Activated CD8-positive, alpha-beta memory T cell treated with anti-CD3 and anti-CD28 coated beads for 24 hours (primary cell): ENCODE measurements at regions not wholly inside any gene's neighbourhood (a gene's known extent, or its start where the extent isn't known, plus 50 kb on each side); places are given as distances from the start of the nearest gene placed in this dataset.

Source experiments
- DNase-seq: peaks from one replicate; pipeline ENCODE4 v3.0.0-alpha.2; 2020

GRCh38 chr3:87175732-87176131 is 51.4 kb upstream of the CHMP2B start:
- no peak for DNase-seq

GRCh38 chr3:87173776-87174175 is 53.3 kb upstream of the CHMP2B start:
- no peak for DNase-seq

- DNase-seq = no peak
Measured at GRCh38 chr3:87173071-87173470, 54.0 kb upstream of the CHMP2B start.

- no peak for DNase-seq
Measured at GRCh38 chr3:87167628-87168456, 59.3 kb upstream of the CHMP2B start.

- no peak for DNase-seq
Measured at GRCh38 chr3:87164245-87164644, 62.9 kb upstream of the CHMP2B start.

DNA sequence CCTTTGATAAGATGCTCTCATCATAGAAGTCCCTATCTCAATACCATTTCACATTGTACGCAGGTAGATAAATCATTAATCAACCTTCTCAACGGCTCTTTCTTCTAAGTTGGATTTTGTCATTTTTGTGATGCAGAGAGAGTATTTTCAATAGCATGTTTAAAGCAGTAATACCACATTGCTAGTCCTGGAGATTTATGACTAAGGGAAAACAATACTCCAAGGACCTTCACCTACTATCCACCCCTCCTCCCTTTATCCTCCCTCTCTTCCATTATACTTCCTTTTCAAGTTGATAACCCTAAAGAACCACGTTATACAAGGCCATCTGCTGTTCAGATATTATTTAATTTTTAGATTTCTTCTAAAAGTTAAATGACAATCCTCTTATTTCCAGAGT is 65.3 kb upstream of the CHMP2B start:
- DNase-seq = no peak

DNA sequence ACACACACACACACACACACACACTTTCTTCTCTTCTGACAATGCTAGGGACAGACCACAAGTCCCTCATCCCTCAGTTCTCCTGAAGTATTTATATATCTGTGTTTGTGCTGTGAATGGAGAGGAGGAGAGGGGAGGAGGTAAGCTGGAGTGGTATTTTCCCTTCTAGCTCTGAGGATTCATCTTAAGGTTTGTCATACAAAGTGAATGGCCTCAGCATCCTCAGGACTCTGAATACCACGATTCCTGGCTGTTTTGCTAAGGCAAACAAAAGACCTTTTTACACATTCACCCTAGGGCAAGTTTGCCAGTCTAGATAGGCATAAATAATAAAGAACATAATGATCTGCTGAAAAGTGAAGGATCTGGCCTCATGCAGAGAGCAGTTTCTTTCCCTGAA is 65.7 kb upstream of the CHMP2B start:
- no peak for DNase-seq

DNA sequence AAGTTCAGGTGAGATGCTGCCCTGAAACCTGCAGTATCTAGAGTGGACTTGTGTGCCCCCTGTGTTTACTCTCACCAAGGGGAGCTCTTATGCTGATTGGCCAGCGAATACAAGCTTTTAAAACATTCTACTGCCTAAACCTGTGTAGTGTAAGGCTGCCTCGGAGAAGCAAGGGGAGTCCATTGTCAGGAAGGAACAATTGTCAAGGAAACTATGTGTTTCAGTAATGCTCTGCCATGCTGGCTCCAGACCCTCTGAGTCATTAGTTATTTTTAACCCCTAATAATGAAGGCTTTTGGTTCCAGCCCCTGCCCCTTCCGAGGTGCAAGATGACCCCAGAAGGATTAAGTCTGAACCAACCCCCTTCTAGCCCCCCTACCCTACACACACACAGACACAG is 66.1 kb upstream of the CHMP2B start:
- DNase-seq = no peak

- no peak for DNase-seq
Measured at GRCh38 chr3:87158823-87159222, 68.3 kb upstream of the CHMP2B start.

DNA sequence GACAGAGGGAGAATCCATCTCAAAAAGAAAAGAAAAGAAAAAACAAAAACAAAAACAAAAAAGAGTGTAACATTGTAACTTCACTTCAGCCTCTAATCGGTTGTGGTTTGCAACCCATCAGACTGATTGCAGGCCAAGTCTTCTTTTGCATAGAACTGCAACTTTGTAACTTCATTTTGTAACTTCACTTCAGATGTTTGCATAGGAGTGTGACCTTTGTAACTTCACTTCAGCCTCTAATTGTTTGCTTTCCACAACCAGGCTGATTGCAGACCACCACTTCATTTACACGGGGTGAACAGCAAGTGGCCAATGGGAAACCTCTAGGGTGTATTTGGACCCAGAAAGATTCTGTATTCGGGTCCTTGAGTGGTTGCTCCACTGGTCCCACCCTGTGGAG is 79.1 kb upstream of the CHMP2B start:
- DNase-seq = no peak

- DNase-seq = no peak
Measured at GRCh38 chr3:87147562-87147961, 79.5 kb upstream of the CHMP2B start.

GRCh38 chr3:87145553-87145952 is 81.6 kb upstream of the CHMP2B start:
- no peak for DNase-seq

DNA sequence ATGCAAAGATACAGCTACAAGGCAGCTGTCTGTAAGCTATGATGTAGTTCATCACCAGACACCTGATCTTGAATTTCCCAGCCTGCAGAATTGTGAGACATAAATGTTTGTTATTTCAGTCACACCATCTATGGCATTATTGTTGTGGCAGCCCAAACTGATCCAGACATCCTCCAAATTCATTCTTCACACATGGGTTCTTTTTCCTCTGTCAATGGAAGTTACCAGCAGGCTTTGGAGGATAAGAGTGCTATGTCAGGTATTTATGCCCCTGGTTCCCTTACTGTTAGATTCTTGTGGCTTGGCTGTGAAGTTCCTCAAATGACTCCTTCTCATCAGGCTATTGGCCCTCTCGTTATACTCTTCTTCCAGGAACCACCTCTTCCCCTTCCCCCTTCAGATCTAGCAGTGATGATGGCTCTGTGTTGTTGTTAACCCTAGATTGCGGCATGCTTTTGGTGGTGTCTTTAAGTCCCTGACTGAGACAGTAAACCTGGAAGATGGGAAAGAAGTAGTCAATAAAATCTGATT is 91.0 kb upstream of the CHMP2B start:
- no peak for DNase-seq

DNA sequence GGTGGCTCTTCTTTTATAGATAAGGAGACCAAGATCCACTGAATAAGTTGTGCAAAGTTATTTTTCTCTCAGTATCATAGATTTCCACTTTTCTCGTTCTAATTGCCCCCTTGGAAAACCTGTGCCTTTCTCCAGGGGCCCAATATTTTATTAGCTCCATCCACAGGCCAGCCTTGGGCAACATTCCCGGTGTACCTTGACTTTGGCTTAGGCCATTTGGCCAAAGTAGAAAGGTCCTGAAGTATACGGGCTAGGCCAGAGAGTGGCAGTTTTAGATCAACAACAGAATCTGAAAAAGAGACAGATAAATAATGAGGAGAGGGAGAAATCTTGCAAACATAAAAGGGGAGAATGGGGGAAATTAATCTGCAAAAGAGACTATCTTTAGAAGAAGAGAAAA is 91.7 kb upstream of the CHMP2B start:
- DNase-seq = no peak

DNA sequence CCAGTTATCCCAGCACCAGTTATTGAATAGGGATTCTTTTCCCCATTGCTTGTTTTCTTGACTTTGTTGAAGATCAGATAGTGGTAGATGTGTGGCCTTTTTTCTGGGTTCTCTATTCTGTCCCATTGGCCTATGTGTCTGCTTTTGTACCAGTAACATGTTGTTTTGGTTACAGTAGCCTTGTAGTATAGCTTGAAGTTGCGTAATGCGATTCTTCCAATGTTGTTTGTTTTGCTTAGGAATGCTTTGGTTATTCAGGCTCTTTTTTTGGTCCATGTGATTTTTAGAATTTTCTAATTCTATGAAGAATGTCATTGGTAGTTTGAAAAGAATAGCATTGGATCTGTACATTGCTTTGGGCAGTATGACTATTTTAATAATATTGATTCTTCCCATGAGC is 94.3 kb upstream of the CHMP2B start:
- DNase-seq = no peak

DNA sequence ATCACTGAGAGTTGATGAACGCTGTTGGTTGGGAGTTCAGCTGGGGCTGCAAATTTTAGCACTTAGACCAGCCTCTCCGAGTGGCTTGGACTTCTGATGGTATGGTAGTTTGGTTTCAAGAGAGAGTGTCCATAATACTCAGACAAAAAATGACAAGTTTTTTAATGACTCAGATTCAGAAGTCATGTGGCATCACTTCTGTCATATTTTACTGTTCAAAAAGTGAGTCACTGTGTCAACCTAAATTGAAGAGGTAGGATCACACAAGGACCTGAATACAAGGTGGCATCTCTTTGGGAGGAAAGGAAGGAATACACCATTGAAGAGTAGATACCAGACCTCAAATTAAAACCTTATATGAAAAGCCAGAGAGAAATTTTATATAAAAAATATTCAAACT is 99.1 kb upstream of the CHMP2B start:
- DNase-seq = no peak

DNA sequence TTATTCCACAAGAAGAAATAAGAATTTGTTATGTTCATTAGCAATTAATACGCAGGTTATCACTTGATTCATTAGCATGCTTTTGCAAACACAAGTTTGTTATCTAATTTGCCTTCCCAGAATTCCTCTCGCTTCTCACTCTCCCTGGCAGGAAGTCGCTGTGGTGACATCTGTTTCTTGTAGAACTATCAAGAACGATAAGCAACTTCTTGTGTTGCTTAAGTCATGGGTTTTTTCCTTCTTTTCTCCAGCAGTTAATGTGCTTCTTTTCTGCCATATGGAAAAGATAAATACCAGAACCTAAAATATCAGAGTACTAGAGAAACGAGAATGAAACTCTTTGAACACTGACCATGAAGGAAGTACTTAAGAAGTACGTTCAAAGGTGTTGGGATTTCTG is 99.8 kb upstream of the CHMP2B start:
- DNase-seq = no peak

DNA sequence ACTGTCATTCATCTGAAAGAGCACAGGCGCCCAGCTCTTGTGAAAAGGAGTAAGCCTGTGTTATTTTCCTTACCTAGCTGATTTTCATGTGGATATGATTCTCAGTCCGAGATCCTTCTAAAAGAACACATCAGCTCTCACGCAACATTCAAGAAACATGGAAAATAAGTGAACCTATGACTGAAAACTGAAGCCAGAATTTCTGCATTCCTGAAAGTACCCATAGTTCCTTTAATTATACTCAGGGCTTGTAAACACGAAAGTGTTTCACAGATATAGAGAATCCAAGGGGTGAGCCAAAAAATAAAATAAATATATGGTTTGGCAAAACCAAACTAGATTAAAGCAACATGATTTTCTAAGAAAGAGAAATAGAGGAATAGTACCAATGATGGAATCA is 100.8 kb upstream of the CHMP2B start:
- no peak for DNase-seq

GRCh38 chr3:87125116-87125515 is 102.0 kb upstream of the CHMP2B start:
- no peak for DNase-seq

DNA sequence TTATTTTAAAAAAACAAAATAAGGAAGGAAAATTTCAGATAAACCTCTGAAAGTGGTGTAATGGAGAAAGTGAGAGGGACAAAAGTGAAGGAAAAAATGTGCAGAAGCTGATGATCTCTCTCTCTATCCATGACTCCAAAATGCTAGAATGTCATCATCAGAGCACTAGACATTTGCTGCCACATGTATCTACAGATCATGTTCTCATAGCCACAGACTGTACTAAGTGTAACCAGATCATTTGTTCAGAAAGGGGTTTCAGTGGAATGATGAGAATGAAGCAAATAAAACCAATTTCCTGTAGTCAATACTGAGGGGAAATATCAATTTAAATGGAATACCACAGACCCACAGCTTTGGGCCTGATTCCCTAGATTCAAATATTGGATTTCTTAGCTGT is 104.3 kb upstream of the CHMP2B start:
- DNase-seq = no peak

- no peak for DNase-seq
Measured at GRCh38 chr3:87121856-87122255, 105.3 kb upstream of the CHMP2B start.

- DNase-seq = no peak
Measured at GRCh38 chr3:87120881-87121280, 106.2 kb upstream of the CHMP2B start.

DNA sequence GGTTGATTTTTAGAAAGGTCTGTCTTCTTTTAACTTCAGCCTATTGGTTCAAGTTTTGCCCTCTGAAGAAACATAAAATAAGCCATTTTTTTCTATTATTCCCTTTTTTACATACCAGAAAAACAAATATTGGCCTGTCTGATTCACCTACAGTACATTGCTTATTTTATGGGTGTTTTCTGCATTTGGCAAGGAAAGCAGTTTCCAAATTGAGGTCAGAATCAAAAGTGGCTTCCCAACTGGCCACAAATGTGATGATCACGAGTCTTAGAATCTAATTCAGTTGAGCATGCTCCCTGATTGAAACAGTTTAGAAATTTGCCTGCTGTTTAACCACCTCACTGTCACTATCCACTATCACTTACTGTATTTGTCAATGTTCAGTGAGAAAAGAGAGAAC is 106.9 kb upstream of the CHMP2B start:
- no peak for DNase-seq

DNA sequence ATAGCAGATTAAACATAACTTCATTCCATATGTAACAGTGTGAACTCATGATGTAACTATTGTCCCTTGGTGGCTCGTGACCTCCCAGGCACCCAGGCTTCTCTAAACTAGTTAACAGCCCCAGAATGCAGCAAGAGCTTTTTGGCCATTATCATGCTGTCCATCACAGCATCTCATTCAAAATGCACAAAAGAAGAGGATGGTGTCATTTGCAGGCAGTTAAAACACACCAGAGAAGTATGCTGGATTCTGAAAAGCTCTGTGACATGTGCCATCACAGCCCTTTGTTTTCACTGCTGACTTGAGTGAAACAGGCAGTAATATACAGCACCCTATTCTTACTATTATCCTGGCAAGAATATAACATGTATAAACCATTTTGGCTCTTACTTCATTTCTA is 117.6 kb upstream of the CHMP2B start:
- no peak for DNase-seq
